Stimulated activated CD8-positive, alpha-beta memory T cell treated with anti-CD3 and anti-CD28 coated beads, Interleukin-15, amount 100 ng/mL, for 1 hour (primary cell): ENCODE measurements at regions not wholly inside any gene's neighbourhood (a gene's known extent, or its start where the extent isn't known, plus 50 kb on each side); places are given as distances from the start of the nearest gene placed in this dataset.
"Not testable (repeated sequence)": the region's sequence is repeated elsewhere in the genome, so short reads cannot be mapped to it uniquely, and the experiment has no call there.

Experiments used
- DNase-seq: peaks from one replicate; pipeline ENCODE4 v3.0.0-alpha.2; 2020; ENCODE audit warnings: low read depth

- DNase-seq, result no peak
Observed at GRCh38 chrY:7415157-7415633, 503.6 kb upstream of the AMELY start.

GRCh38 chrY:7390056-7390455 lies 478.5 kb upstream of the AMELY start:
- DNase-seq, result no peak

GRCh38 chrY:7382988-7383387 lies 471.4 kb upstream of the AMELY start:
- DNase-seq, result no peak

- DNase-seq, result no peak
Observed at GRCh38 chrY:7377091-7377490, 465.5 kb upstream of the AMELY start.

GRCh38 chrY:7374485-7374884 lies 462.9 kb upstream of the AMELY start:
- not testable (repeated sequence) for DNase-seq

GRCh38 chrY:7371953-7372352 lies 460.4 kb upstream of the AMELY start:
- DNase-seq, result not testable (repeated sequence)

GRCh38 chrY:7371026-7371425 lies 459.5 kb upstream of the AMELY start:
- not testable (repeated sequence) for DNase-seq

- DNase-seq, result no peak
Observed at GRCh38 chrY:7359520-7359919, 448.0 kb upstream of the AMELY start.

- DNase-seq, result no peak
Observed at GRCh38 chrY:7358103-7358752, 446.7 kb upstream of the AMELY start.

- DNase-seq, result not testable (repeated sequence)
Observed at GRCh38 chrY:7355891-7356290, 444.3 kb upstream of the AMELY start.

GRCh38 chrY:7344661-7345060 lies 433.1 kb upstream of the AMELY start:
- peak; percentile 20 for DNase-seq

GRCh38 chrY:7343261-7343660 lies 431.7 kb upstream of the AMELY start:
- no peak for DNase-seq

GRCh38 chrY:7342732-7343131 lies 431.2 kb upstream of the AMELY start:
- DNase-seq, result not testable (repeated sequence)

GRCh38 chrY:7339391-7340087 lies 428.0 kb upstream of the AMELY start:
- DNase-seq, result no peak

- no peak for DNase-seq
Observed at GRCh38 chrY:7336023-7336873, 424.7 kb upstream of the AMELY start.

- no peak for DNase-seq
Observed at GRCh38 chrY:7334449-7334848, 422.9 kb upstream of the AMELY start.

GRCh38 chrY:7326296-7327246 lies 415.0 kb upstream of the AMELY start:
- DNase-seq, result no peak

- no peak for DNase-seq
Observed at GRCh38 chrY:7325531-7325930, 414.0 kb upstream of the AMELY start.

GRCh38 chrY:7320751-7321150 lies 409.2 kb upstream of the AMELY start:
- DNase-seq, result no peak

- not testable (repeated sequence) for DNase-seq
Observed at GRCh38 chrY:7320171-7320570, 408.6 kb upstream of the AMELY start.

- DNase-seq, result no peak
Observed at GRCh38 chrY:7318122-7318521, 406.6 kb upstream of the AMELY start.

- no peak for DNase-seq
Observed at GRCh38 chrY:7317571-7317970, 406.0 kb upstream of the AMELY start.
